Left ventricle myocardium inferior (tissue), 1 donor: ENCODE measurements at regions not wholly inside any gene's neighbourhood (a gene's known extent, or its start where the extent isn't known, plus 50 kb on each side); places are given as distances from the start of the nearest gene placed in this dataset.

Experiments used
- DNase-seq: peaks from one replicate; pipeline ENCODE4 v3.0.0-alpha.2; 2020
- H3K27ac ChIP-seq: fragments of 200-600 bp; replicated peaks from 2 replicates; pipeline ENCODE4 v1.8.0; 2021
- H3K27me3 ChIP-seq: fragments of 200-600 bp; 2 replicates; pipeline ENCODE4 v1.8.0; 2021; ENCODE audit warnings: low read depth
- H3K36me3 ChIP-seq: fragments of 200-600 bp; 2 replicates; pipeline ENCODE4 v1.8.0; 2021
- H3K4me1 ChIP-seq: fragments of 200-600 bp; 2 replicates; pipeline ENCODE4 v1.8.0; 2021
- H3K4me3 ChIP-seq: fragments of 200-600 bp; 2 replicates; pipeline ENCODE4 v1.8.0; 2021; ENCODE audit warnings: mild to moderate bottlenecking, moderate library complexity
- H3K9me3 ChIP-seq: fragments of 200-600 bp; replicated peaks from 2 replicates; pipeline ENCODE4 v1.8.0; 2021
- CTCF ChIP-seq: fragments of 200-600 bp; IDR thresholded peaks from 2 replicates; pipeline ENCODE4 v1.8.0; 2021; ENCODE audit warnings: antibody characterized with exemption, mild to moderate bottlenecking, borderline replicate concordance
- intact Hi-C: fragments of 100-400 bp; cut with micrococcal nuclease; formaldehyde crosslinking; loops from one replicate; pipeline ENCODE4 v1.11.0; 2022
- donor health status: DM: no; HTN: yes; CAD: no; lungs with severe emphysema.

- TF ChIP-seq CTCF, result no peak
- Histone ChIP-seq H3K9me3 (peaks cover 4% of the 10 kb centered on the region), H3K27me3 (no peaks in the 10 kb centered on the region), H3K4me3 (no peak overlapping the region), H3K4me1 (no peaks in the 10 kb centered on the region), H3K36me3 (no peaks in the 10 kb centered on the region), H3K27ac (no peak overlapping the region)
- no peak for DNase-seq
- intact Hi-C loops, result no loop called here
Measured at GRCh38 chr18:27411911-27412310, 226.8 kb upstream of the CHST9 start.

GRCh38 chr18:27411013-27411412, 225.9 kb upstream of the CHST9 start:
- Histone ChIP-seq H3K27me3 (no peaks in the 10 kb centered on the region), H3K36me3 (no peaks in the 10 kb centered on the region)
- DNase-seq, result no peak

GRCh38 chr18:27404855-27405254, 219.7 kb upstream of the CHST9 start:
- Histone ChIP-seq H3K4me1 (no peaks in the 10 kb centered on the region), H3K4me3 (no peak overlapping the region), H3K27me3 (no peaks in the 10 kb centered on the region), H3K36me3 (no peaks in the 10 kb centered on the region), H3K9me3 (no peaks in the 10 kb centered on the region), H3K27ac (no peak overlapping the region)
- DNase-seq, result no peak
- no peak for TF ChIP-seq CTCF
- intact Hi-C loops, result no loop called here

More at GRCh38 chr18:27411013-27411412, 225.9 kb upstream of the CHST9 start:
- H3K4me3 ChIP-seq, result no peak overlapping the region
- TF ChIP-seq CTCF, result no peak
- intact Hi-C loops, result no loop called here
- no peak overlapping the region for H3K27ac ChIP-seq
- H3K4me1 ChIP-seq, result no peaks in the 10 kb centered on the region
- peaks cover 4% of the 10 kb centered on the region for H3K9me3 ChIP-seq

- no peak for DNase-seq
- no peaks in the 10 kb centered on the region for H3K9me3 ChIP-seq
- intact Hi-C loops, result no loop called here
- H3K36me3 ChIP-seq, result no peaks in the 10 kb centered on the region
- no peaks in the 10 kb centered on the region for H3K4me1 ChIP-seq
- H3K27ac ChIP-seq, result no peak overlapping the region
- H3K27me3 ChIP-seq, result no peaks in the 10 kb centered on the region
- no peak for TF ChIP-seq CTCF
- H3K4me3 ChIP-seq, result no peak overlapping the region
Measured at GRCh38 chr18:27400001-27400400, 214.9 kb upstream of the CHST9 start.

GRCh38 chr18:27395752-27396151, 210.6 kb upstream of the CHST9 start:
- DNase-seq, result no peak

More at GRCh38 chr18:27395752-27396151, 210.6 kb upstream of the CHST9 start:
- Histone ChIP-seq H3K9me3 (no peaks in the 10 kb centered on the region), H3K36me3 (no peaks in the 10 kb centered on the region), H3K27me3 (no peaks in the 10 kb centered on the region), H3K4me1 (no peaks in the 10 kb centered on the region), H3K4me3 (no peak overlapping the region), H3K27ac (no peak overlapping the region)
- intact Hi-C loops, result no loop called here
- no peak for TF ChIP-seq CTCF
